Hepatocyte (in vitro differentiated cells): ENCODE measurements at regions not wholly inside any gene's neighbourhood (a gene's known extent, or its start where the extent isn't known, plus 50 kb on each side); places are given as distances from the start of the nearest gene placed in this dataset.

Source experiments
- EZH2 ChIP-seq: fragments of 200-600 bp; sonication (generic); IDR thresholded peaks from 2 replicates; pipeline ENCODE4 v1.6.1; 2016; ENCODE audit warnings: antibody characterized with exemption, mild to moderate bottlenecking, borderline replicate concordance
- EZH2phosphoT487 ChIP-seq: fragments of 200-600 bp; sonication (generic); IDR thresholded peaks from one replicate; pipeline ENCODE4 v1.6.1; 2018; ENCODE audit warnings: antibody characterized with exemption, mild to moderate bottlenecking, low read depth, moderate library complexity; ENCODE audit not compliant: unreplicated experiment, severe bottlenecking
- TF ChIP-seq, protein P1 (sequence below): fragments of 200-600 bp; sonication (generic); IDR thresholded peaks from 2 replicates; pipeline ENCODE4 v1.5.1; 2016; ENCODE audit warnings: antibody characterized with exemption, mild to moderate bottlenecking; ENCODE audit not compliant: poor library complexity

GRCh38 chr18:39311111-39311712 lies 1745.6 kb upstream of the CELF4 start:
- TF ChIP-seq, protein P1, sequence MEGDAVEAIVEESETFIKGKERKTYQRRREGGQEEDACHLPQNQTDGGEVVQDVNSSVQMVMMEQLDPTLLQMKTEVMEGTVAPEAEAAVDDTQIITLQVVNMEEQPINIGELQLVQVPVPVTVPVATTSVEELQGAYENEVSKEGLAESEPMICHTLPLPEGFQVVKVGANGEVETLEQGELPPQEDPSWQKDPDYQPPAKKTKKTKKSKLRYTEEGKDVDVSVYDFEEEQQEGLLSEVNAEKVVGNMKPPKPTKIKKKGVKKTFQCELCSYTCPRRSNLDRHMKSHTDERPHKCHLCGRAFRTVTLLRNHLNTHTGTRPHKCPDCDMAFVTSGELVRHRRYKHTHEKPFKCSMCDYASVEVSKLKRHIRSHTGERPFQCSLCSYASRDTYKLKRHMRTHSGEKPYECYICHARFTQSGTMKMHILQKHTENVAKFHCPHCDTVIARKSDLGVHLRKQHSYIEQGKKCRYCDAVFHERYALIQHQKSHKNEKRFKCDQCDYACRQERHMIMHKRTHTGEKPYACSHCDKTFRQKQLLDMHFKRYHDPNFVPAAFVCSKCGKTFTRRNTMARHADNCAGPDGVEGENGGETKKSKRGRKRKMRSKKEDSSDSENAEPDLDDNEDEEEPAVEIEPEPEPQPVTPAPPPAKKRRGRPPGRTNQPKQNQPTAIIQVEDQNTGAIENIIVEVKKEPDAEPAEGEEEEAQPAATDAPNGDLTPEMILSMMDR = no peak
- no peak for TF ChIP-seq EZH2
- TF ChIP-seq EZH2phosphoT487 = no peak
